Endothelial cell (in vitro differentiated cells): ENCODE measurements at regions not wholly inside any gene's neighbourhood (a gene's known extent, or its start where the extent isn't known, plus 50 kb on each side); places are given as distances from the start of the nearest gene placed in this dataset.

Source experiments
- DNase-seq: peaks from one replicate; pipeline ENCODE4 v3.0.0; 2021; ENCODE audit warnings: low spot score
- H3K27ac Mint-ChIP-seq: one replicate; pipeline ENCODE4 v1.8.0; 2021; ENCODE audit warnings: mixed read lengths, inconsistent platforms; ENCODE audit not compliant: unreplicated experiment
- H3K27me3 Mint-ChIP-seq: one replicate; pipeline ENCODE4 v1.8.0; 2021; ENCODE audit warnings: mild to moderate bottlenecking, moderate library complexity, mixed read lengths, inconsistent platforms; ENCODE audit not compliant: unreplicated experiment
- H3K36me3 Mint-ChIP-seq: one replicate; pipeline ENCODE4 v1.8.0; 2021; ENCODE audit warnings: mild to moderate bottlenecking, low read depth, mixed read lengths, inconsistent platforms; ENCODE audit not compliant: unreplicated experiment
- H3K4me1 Mint-ChIP-seq: one replicate; pipeline ENCODE4 v1.8.0; 2021; ENCODE audit warnings: mild to moderate bottlenecking, mixed read lengths, inconsistent platforms; ENCODE audit not compliant: unreplicated experiment
- H3K4me3 Mint-ChIP-seq: one replicate; pipeline ENCODE4 v1.8.0; 2021; ENCODE audit warnings: mild to moderate bottlenecking, mixed read lengths, inconsistent platforms; ENCODE audit not compliant: unreplicated experiment
- H3K9me3 Mint-ChIP-seq: one replicate; pipeline ENCODE4 v1.8.0; 2021; ENCODE audit warnings: mixed read lengths, inconsistent platforms; ENCODE audit not compliant: unreplicated experiment
- TF ChIP-seq, protein P1 (sequence below): fragments of 200-600 bp; sonication (generic); IDR thresholded peaks from one replicate; pipeline ENCODE4 v1.5.0; 2021; ENCODE audit warnings: antibody characterized with exemption; ENCODE audit not compliant: unreplicated experiment

DNA sequence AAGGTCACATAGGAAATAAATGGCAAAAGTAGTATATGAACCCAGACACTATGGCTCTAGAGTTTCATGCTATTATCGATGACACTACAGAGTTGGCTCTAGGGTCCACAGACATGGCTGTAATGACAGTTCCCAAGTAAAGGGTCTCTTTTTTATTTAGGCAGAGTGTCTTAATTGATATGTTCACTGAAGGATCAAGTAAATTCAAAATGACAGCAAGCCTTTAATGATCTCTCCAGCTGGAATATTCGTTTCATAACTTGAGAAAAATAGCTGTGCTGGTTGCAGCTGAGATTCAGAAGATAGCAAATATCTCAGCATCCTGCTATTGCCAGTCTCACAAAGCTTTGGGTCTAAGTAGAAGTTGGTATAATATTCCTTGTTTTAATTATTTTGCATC is 333.6 kb upstream of the MAGI2 start:
- Mint-ChIP-seq H3K36me3 (no peaks in the 10 kb centered on the region), H3K27me3 (no peaks in the 10 kb centered on the region), H3K4me1 (peaks cover under 1% of the 10 kb centered on the region), H3K9me3 (no peaks in the 10 kb centered on the region), H3K4me3 (no peak overlapping the region), H3K27ac (no peak overlapping the region)
- TF ChIP-seq, protein P1, sequence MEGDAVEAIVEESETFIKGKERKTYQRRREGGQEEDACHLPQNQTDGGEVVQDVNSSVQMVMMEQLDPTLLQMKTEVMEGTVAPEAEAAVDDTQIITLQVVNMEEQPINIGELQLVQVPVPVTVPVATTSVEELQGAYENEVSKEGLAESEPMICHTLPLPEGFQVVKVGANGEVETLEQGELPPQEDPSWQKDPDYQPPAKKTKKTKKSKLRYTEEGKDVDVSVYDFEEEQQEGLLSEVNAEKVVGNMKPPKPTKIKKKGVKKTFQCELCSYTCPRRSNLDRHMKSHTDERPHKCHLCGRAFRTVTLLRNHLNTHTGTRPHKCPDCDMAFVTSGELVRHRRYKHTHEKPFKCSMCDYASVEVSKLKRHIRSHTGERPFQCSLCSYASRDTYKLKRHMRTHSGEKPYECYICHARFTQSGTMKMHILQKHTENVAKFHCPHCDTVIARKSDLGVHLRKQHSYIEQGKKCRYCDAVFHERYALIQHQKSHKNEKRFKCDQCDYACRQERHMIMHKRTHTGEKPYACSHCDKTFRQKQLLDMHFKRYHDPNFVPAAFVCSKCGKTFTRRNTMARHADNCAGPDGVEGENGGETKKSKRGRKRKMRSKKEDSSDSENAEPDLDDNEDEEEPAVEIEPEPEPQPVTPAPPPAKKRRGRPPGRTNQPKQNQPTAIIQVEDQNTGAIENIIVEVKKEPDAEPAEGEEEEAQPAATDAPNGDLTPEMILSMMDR, result no peak
- no peak for DNase-seq

DNA sequence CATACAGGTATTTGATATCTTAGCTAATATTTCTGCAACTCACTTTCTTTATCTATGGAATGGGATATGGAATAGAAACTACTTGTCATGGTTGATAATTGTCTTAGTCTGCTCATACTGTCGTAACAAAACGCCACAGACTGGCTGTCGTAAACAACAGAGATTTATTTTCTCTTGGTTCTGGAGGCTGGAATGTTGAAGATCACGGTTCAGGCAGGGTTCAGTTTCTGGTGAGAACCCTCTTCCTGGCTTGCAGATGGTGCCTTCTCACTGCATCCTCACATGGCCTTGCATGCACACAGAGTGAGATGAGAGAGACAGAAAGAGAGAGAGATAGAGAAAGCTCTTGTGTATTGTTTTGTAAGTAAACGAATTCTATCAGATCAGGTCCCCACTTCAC is 332.7 kb upstream of the MAGI2 start:
- Mint-ChIP-seq H3K27ac (no peak overlapping the region), H3K4me1 (peaks cover 7% of the 10 kb centered on the region)

DNA sequence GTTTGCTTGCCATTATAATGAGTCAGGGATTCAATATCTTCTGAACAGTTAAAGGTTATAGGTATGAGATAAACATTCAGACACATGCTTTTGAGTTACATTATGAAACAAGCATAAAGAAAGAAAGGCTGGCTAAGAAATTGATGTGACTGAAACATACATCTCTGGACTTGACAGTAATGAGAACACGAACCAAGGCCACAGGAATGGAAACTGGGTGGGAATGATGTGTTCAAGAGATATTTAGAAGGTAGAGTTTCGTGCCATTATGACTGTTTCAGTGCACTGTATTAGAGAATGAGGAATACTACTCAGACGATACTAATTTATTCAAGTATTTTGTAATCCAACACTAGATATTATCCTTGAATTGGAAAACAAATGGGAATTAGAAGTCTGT is 332.1 kb upstream of the MAGI2 start:
- H3K9me3 Mint-ChIP-seq, result no peaks in the 10 kb centered on the region
- no peaks in the 10 kb centered on the region for H3K27me3 Mint-ChIP-seq

More for the DNA sequence above, 332.7 kb upstream of the MAGI2 start:
- no peaks in the 10 kb centered on the region for H3K27me3 Mint-ChIP-seq
- no peaks in the 10 kb centered on the region for H3K9me3 Mint-ChIP-seq
- TF ChIP-seq, protein P1, result no peak
- DNase-seq, result no peak
- H3K4me3 Mint-ChIP-seq, result no peak overlapping the region
- H3K36me3 Mint-ChIP-seq, result no peaks in the 10 kb centered on the region

DNA sequence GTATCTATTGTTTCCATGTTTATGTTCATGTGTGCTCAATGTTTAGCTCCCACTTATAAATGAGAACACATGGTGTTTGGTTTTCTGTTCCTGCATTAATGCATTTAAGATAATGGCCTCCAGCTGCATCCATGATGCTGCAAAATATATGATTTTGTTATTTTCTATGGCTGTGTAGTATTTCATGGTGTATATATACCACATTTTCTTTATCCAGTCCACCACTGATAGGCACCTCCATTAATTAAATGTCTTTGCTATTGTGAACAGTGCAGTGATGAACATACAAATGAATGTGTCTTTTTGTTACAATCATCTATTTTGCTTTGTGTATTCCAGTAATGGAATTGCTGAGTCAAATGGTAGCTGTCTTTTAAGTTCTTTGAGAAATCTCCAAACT is 329.4 kb upstream of the MAGI2 start:
- Mint-ChIP-seq H3K27me3 (peaks cover 3% of the 10 kb centered on the region), H3K4me1 (peaks cover 7% of the 10 kb centered on the region), H3K36me3 (no peaks in the 10 kb centered on the region), H3K27ac (no peak overlapping the region), H3K9me3 (no peaks in the 10 kb centered on the region), H3K4me3 (no peak overlapping the region)
- DNase-seq, result no peak
- TF ChIP-seq, protein P1, result no peak

More for the DNA sequence above, 332.1 kb upstream of the MAGI2 start:
- Mint-ChIP-seq H3K4me3 (no peak overlapping the region), H3K36me3 (no peaks in the 10 kb centered on the region), H3K4me1 (peaks cover 7% of the 10 kb centered on the region), H3K27ac (no peak overlapping the region)
- TF ChIP-seq, protein P1, result no peak
- DNase-seq, result no peak

DNA sequence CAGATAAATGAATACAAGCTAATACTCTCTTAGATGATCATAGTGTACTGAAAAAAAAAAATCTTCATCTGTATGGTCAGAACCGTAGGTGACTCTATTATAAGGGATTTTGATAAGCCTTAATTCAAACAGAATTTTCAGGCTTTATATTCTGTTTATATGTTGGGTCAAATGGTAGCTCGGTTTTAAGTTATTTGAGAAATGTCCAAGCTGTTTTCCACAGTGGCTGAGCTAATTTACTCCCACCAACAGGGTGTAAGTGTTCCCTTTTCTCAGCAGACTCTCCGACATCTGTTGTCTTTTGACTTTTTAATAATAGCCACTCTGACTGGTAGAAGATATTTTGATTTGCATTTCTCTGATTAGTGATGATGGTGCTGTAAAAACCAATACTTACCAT is 328.8 kb upstream of the MAGI2 start:
- TF ChIP-seq, protein P1, result no peak
- Mint-ChIP-seq H3K27me3 (peaks cover 3% of the 10 kb centered on the region), H3K27ac (no peak overlapping the region), H3K36me3 (no peaks in the 10 kb centered on the region), H3K4me1 (peaks cover 7% of the 10 kb centered on the region), H3K4me3 (no peak overlapping the region), H3K9me3 (no peaks in the 10 kb centered on the region)
- no peak for DNase-seq
